ENCODE measurements at regions not wholly inside any gene's neighbourhood (a gene's known extent, or its start where the extent isn't known, plus 50 kb on each side); places are given as distances from the start of the nearest gene placed in this dataset.
A peak's percentile ranks its signal among the peaks of the same experiment; 100 is the strongest.
"Not testable (repeated sequence)": the region's sequence is repeated elsewhere in the genome, so short reads cannot be mapped to it uniquely, and the experiment has no call there.

- ATAC-seq (no peak), DNase-seq (ENCODE audit: low spot score) (no peak)
These were observed 269.9 kb upstream of the PDZRN3 start for GRCh38 chr3:73894474-73895213.

- DNase-seq (ENCODE audit: low spot score) (no peak), ATAC-seq (no peak)
These were observed 268.3 kb upstream of the PDZRN3 start for GRCh38 chr3:73893089-73893488.

GRCh38 chr3:73885862-73886261 lies 261.1 kb upstream of the PDZRN3 start:
- ATAC-seq (no peak), DNase-seq (ENCODE audit: low spot score) (no peak)

GRCh38 chr3:73884361-73884760 lies 259.6 kb upstream of the PDZRN3 start:
- DNase-seq (ENCODE audit: low spot score) (no peak), ATAC-seq (no peak)

GRCh38 chr3:73883497-73883896 lies 258.8 kb upstream of the PDZRN3 start:
- ATAC-seq (no peak), DNase-seq (ENCODE audit: low spot score) (no peak)

GRCh38 chr3:73874606-73875369 lies 250.0 kb upstream of the PDZRN3 start:
- DNase-seq (ENCODE audit: low spot score) (no peak), ATAC-seq (no peak)

- ATAC-seq (no peak), DNase-seq (ENCODE audit: low spot score) (no peak)
These were observed 249.4 kb upstream of the PDZRN3 start for GRCh38 chr3:73874161-73874560.

- DNase-seq (ENCODE audit: low spot score) (no peak), ATAC-seq (peak; percentile 91)
These were observed 244.1 kb upstream of the PDZRN3 start for GRCh38 chr3:73868688-73869315.

GRCh38 chr3:73867524-73867923 lies 242.8 kb upstream of the PDZRN3 start:
- no peak for DNase-seq (ENCODE audit: low spot score)
- ATAC-seq: no peak

GRCh38 chr3:73866846-73867245 lies 242.1 kb upstream of the PDZRN3 start:
- ATAC-seq (no peak), DNase-seq (ENCODE audit: low spot score) (no peak)

GRCh38 chr3:73863546-73864079 lies 238.9 kb upstream of the PDZRN3 start:
- ATAC-seq: no peak

GRCh38 chr3:73855813-73856212 lies 231.1 kb upstream of the PDZRN3 start:
- DNase-seq (ENCODE audit: low spot score): no peak
- no peak for ATAC-seq

More at GRCh38 chr3:73863546-73864079, 238.9 kb upstream of the PDZRN3 start:
- DNase-seq (ENCODE audit: low spot score): no peak

GRCh38 chr3:73848173-73848906 lies 223.6 kb upstream of the PDZRN3 start:
- peak; percentile 71 for ATAC-seq

GRCh38 chr3:73846951-73847350 lies 222.2 kb upstream of the PDZRN3 start:
- ATAC-seq: no peak
- DNase-seq (ENCODE audit: low spot score): no peak

More at GRCh38 chr3:73848173-73848906, 223.6 kb upstream of the PDZRN3 start:
- DNase-seq (ENCODE audit: low spot score): no peak

GRCh38 chr3:73839032-73839431 lies 214.3 kb upstream of the PDZRN3 start:
- DNase-seq (ENCODE audit: low spot score) (no peak), ATAC-seq (no peak)

GRCh38 chr3:73835945-73836344 lies 211.2 kb upstream of the PDZRN3 start:
- DNase-seq (ENCODE audit: low spot score) (no peak), ATAC-seq (no peak)

GRCh38 chr3:73832426-73832825 lies 207.7 kb upstream of the PDZRN3 start:
- ATAC-seq (no peak), DNase-seq (ENCODE audit: low spot score) (no peak)

- no peak for ATAC-seq
- DNase-seq (ENCODE audit: low spot score): no peak
These were observed 203.6 kb upstream of the PDZRN3 start for GRCh38 chr3:73828348-73828747.

- peak; percentile 44 for ATAC-seq
- no peak for DNase-seq (ENCODE audit: low spot score)
These were observed 203.0 kb upstream of the PDZRN3 start for GRCh38 chr3:73827725-73828211.

- no peak for ATAC-seq
- no peak for DNase-seq (ENCODE audit: low spot score)
These were observed 202.5 kb upstream of the PDZRN3 start for GRCh38 chr3:73827204-73827603.

- not testable (repeated sequence) for ATAC-seq; DNase-seq (ENCODE audit: low spot score)
These were observed 196.2 kb upstream of the PDZRN3 start for GRCh38 chr3:73820896-73821295.

Measured in left lobe of liver (tissue), 2 donors.